Testis (tissue), 2 donors: ENCODE measurements at regions not wholly inside any gene's neighbourhood (a gene's known extent, or its start where the extent isn't known, plus 50 kb on each side); places are given as distances from the start of the nearest gene placed in this dataset.

ENCODE experiments used
- DNase-seq: peaks from one replicate; pipeline ENCODE4 v3.0.0-alpha.2; 2019
- H3K27ac ChIP-seq, 2 donors: fragments of 200-600 bp; sonication (generic); one replicate each; pipeline ENCODE4 v1.5.1; 2019
- H3K27me3 ChIP-seq: fragments of 200-600 bp; sonication (generic); one replicate; pipeline ENCODE4 v1.5.1; 2019
- H3K36me3 ChIP-seq: fragments of 200-600 bp; sonication (generic); one replicate; pipeline ENCODE4 v1.5.1; 2017; ENCODE audit warnings: low read depth; ENCODE audit errors: missing control alignments
- H3K4me1 ChIP-seq: fragments of 200-600 bp; sonication (generic); one replicate; pipeline ENCODE4 v1.5.1; 2019
- H3K4me3 ChIP-seq, 2 donors: fragments of 200-600 bp; sonication (generic); one replicate each; pipeline ENCODE4 v1.5.1; 2017 to 2019
- H3K9me3 ChIP-seq: fragments of 200-600 bp; sonication (generic); one replicate; pipeline ENCODE4 v1.5.1; 2017
- POLR2A ChIP-seq: fragments of 450-650 bp; IDR thresholded peaks from one replicate; pipeline ENCODE4 v1.6.1; 2017; ENCODE audit warnings: antibody characterized with exemption, mild to moderate bottlenecking, moderate library complexity
- WGBS, 2 donors: methylation state at CpG; one replicate each; pipeline ENCODE4 v1.1.5; 2018; 5-methylcytosine and 5-hydroxymethylcytosine counted together
- intact Hi-C: fragments of 100-400 bp; cut with DNase I; formaldehyde crosslinking; loops from one replicate; pipeline ENCODE4 v1.15.1; 2023; ENCODE audit warnings: low total_unique reads
- TF ChIP-seq, protein P1 (sequence below), 3 experiments: fragments of 450-650 bp in 2 of 3; fragments of 200-600 bp in 1 of 3; sonication (generic) in 1 of 3; IDR thresholded peaks; one replicate each; pipeline ENCODE4 v1.5.1; 2016 to 2019; ENCODE audit warnings: antibody characterized with exemption in 3 of 3, mild to moderate bottlenecking in 2 of 3, moderate library complexity in 1 of 3

DNA sequence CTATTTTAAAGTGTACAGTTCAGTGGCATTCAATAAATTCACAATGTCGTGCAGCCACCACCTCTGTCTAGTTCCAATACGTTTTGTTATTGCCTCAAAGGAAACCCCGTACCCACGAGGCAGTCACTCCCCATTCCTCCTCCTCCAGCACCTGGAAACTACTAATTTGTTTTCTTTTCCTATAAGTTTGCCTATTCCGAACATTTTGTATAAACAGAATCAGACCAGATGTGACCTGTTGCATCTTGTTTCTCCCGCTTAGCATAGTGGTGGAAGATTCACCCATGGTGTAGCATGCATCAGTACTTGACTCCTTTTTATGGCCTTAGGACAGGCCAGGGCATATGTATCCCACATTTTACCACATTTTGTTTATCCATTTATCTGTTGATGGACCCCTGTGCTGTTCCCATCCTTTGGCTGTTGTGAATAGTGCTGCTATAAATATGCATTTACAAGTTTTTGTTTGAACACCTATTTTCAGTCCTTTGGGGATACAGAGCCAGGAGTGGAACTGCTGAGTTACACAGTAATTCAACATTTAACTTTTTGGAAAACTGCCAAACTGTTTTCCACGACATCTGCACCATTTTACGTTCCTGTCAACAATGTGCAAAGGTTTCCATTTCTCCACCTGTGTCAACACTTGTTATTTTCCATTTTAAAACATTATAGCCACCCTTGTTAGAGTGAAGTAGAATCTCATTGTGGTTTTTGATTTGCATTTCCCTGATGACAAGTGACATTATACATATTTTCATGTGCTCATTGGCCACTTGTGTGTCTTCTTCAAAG is 57.8 kb upstream of the STX18 start:
- Histone ChIP-seq H3K36me3 (no peaks in the 10 kb centered on the region), H3K27me3 (no peaks in the 10 kb centered on the region), H3K9me3 (no peaks in the 10 kb centered on the region), H3K4me1 (no peaks in the 10 kb centered on the region), H3K27ac (no peak overlapping the region), H3K4me3 (no peak overlapping the region)
- 72 to 84% methylated on average over 8 of the region's 8 CpGs for WGBS, 2 donors
- DNase-seq: no peak
- intact Hi-C loops: no loop called here
- TF ChIP-seq POLR2A: no peak
- TF ChIP-seq, protein P1, sequence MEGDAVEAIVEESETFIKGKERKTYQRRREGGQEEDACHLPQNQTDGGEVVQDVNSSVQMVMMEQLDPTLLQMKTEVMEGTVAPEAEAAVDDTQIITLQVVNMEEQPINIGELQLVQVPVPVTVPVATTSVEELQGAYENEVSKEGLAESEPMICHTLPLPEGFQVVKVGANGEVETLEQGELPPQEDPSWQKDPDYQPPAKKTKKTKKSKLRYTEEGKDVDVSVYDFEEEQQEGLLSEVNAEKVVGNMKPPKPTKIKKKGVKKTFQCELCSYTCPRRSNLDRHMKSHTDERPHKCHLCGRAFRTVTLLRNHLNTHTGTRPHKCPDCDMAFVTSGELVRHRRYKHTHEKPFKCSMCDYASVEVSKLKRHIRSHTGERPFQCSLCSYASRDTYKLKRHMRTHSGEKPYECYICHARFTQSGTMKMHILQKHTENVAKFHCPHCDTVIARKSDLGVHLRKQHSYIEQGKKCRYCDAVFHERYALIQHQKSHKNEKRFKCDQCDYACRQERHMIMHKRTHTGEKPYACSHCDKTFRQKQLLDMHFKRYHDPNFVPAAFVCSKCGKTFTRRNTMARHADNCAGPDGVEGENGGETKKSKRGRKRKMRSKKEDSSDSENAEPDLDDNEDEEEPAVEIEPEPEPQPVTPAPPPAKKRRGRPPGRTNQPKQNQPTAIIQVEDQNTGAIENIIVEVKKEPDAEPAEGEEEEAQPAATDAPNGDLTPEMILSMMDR (IDR thresholded peaks at IDR 0.05): no peak

DNA sequence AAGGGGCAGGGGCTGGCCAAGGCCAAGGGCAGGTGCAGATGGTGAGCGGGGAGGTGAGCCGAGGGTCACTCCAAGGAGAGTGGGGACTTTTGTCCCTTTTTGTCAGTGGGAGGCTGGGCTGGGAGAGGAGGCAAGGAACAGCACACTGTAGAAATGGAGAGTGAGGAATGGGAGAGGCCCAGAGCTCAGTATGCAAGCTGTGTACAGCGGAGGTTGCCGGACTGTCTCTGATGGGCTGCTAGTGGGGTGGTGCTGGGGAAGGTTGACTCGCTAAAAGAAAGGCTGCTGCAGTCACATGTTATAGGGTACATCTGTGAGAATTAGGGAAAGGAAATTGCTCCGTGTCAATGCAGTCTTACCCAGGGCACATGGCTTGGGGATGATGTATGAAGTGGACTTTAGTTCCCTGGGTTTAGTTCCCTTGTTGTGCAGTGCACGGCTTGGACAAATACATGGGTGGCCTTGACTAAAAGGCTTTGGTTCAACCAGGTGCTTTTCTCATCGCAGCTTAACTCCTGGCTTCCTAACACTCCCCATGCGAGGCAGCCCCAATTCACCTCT is 57.1 kb upstream of the STX18 start:
- TF ChIP-seq, protein P1 (IDR thresholded peaks at IDR 0.05): no peak
- TF ChIP-seq POLR2A: no peak
- intact Hi-C loops: no loop called here
- 84 to 85% methylated on average over 8 to 9 of the region's 9 CpGs for WGBS, 2 donors
- Histone ChIP-seq H3K4me3 (no peak overlapping the region), H3K27ac (no peak overlapping the region), H3K4me1 (no peaks in the 10 kb centered on the region), H3K36me3 (no peaks in the 10 kb centered on the region), H3K27me3 (no peaks in the 10 kb centered on the region), H3K9me3 (no peaks in the 10 kb centered on the region)
- DNase-seq: no peak

DNA sequence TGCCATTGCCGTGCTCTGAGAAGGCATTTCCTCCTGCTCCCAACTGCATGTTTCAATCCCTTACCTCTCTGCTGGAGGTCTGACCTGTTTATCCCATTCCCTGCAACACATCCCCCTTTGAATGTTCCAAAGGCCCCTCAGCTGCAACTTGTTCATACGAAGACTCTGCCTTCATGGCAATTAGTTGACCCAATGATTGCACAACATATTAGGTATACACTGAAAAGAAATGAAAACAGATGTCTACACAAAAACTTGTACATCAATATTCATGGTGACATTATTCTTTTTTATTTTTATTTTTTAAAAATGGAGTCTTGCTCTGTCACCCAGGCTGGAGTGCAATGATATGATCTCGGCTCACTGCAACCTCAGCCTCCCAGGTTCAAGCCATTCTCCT is 54.9 kb upstream of the STX18 start:
- TF ChIP-seq, protein P1 (IDR thresholded peaks at IDR 0.05): no peak
- TF ChIP-seq POLR2A: no peak
- Histone ChIP-seq H3K4me3 (no peak overlapping the region), H3K27me3 (no peaks in the 10 kb centered on the region), H3K9me3 (no peaks in the 10 kb centered on the region), H3K4me1 (no peaks in the 10 kb centered on the region), H3K27ac (no peak overlapping the region), H3K36me3 (no peaks in the 10 kb centered on the region)
- intact Hi-C loops: no loop called here
- no peak for DNase-seq
- WGBS, 2 donors: 95% methylated on average over 3 of the region's 3 CpGs

DNA sequence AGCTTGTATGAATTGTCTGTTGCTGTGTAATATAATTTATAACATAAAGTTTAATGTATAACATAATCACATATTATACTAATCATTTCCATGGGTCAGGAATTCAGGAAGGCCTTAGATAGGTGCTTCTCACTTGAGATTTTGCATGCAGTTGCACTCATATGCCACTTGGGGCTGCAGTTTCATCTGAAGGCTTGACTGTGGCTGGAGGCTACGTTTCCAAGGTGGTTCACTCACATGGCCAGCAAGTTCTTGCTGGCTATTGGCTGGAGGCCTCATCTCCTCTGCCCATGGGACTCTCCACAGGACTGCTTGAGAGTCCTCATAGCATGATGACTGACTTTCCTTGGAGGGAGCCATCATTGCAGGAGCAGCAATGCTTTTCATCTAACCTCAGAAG is 53.4 kb upstream of the STX18 start:
- H3K27ac ChIP-seq: no peak overlapping the region
- 100% methylated on average over 1 of the region's 1 CpG for WGBS, 2 donors
- TF ChIP-seq POLR2A: no peak
- TF ChIP-seq, protein P1 (IDR thresholded peaks at IDR 0.05): no peak
- H3K9me3 ChIP-seq: no peaks in the 10 kb centered on the region
- intact Hi-C loops: no loop called here
- H3K27me3 ChIP-seq: no peaks in the 10 kb centered on the region
- no peak overlapping the region for H3K4me3 ChIP-seq
- no peak for DNase-seq
- no peaks in the 10 kb centered on the region for H3K4me1 ChIP-seq
- no peaks in the 10 kb centered on the region for H3K36me3 ChIP-seq
